Effector CD8-positive, alpha-beta T cell (primary cell): ENCODE measurements at regions not wholly inside any gene's neighbourhood (a gene's known extent, or its start where the extent isn't known, plus 50 kb on each side); places are given as distances from the start of the nearest gene placed in this dataset.

Experiments
- DNase-seq: peaks from one replicate; lab custom pipeline; 2025; lab: John Stamatoyannopoulos, UW

GRCh38 chr18:77906103-77906892, 656.6 kb downstream of the GALR1 start:
- DNase-seq = no peak

DNA sequence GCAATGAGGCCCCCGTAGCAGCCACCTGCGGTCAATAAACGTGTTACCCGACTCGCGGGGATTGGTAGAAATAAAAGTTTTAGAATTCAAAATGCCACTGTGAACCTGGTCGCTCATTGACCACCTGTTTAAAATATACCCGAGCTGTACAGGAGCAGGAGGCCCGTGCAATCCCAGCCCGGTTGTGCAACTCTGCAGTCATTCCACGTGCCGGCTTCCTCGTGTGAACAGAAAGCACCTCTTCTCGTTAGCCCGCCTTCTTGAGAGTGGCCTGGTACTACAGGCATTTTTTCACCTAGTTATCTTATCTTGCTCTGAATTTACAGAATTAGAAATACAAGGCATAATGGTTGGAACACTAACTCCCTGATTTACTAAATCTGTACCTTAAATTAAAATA, 660.7 kb downstream of the GALR1 start:
- DNase-seq = no peak

- DNase-seq = no peak
Measured at GRCh38 chr18:77911971-77912605, 662.4 kb downstream of the GALR1 start.

- DNase-seq = no peak
Measured at GRCh38 chr18:77918730-77919129, 669.1 kb downstream of the GALR1 start.

DNA sequence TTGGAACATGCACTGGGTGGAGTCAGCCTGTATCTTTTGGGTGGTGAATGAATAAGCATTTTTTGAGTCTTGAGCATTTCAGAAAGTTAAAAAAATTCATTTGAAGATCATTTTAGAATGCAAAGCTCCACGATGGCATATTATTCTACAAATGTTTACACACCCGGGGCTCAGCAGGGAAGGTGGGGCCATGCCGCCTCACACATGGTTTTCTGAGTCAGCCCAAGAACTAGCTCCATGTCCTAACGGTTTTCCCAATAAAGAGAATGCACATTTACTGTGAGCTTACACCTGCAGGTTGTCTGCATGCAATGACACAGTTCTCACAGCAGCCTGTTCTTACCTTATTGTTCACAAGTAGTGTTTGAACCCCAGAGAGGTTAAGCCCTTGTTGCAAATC, 670.3 kb downstream of the GALR1 start:
- no peak for DNase-seq

GRCh38 chr18:77935342-77935741, 685.7 kb downstream of the GALR1 start:
- no peak for DNase-seq

GRCh38 chr18:77940566-77940965, 690.9 kb downstream of the GALR1 start:
- no peak for DNase-seq

DNA sequence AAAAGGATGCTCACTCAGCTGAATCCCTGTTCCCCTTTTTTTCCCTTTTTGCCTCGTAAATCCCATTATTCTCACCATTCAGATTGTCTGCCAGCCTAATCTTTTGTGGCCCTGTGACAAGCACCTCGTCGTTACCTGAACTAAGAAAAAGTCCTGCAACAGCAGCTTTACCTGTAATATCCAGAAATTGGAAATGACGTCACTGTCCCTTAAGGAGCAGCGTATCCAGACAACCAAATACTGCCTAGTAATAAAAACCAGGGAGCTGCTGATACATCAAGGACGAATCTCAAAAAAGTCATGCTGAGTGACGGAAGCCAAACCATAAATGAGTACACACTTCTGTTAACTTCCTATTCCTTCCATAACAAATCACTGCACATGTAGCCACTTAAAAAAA, 694.9 kb downstream of the GALR1 start:
- DNase-seq = no peak

DNA sequence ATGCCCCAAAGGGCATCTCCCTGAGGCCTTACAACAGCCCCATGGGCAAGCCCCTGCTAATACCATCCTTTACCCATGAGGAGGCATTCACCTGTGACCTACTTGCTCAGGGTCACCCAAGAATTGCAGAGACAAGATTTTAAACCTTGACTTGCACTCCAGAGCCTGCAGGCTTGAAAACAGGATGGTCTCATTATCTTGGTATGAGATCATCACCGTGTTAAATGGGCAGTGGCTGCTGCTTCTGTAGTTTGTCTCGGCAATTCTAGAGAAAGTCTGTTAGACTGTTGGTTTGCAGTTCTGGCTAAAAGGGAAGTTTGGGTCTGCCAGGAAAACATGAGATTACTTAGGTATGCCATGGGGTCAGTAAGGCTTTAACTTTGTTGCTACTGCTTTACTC, 698.9 kb downstream of the GALR1 start:
- DNase-seq = no peak

DNA sequence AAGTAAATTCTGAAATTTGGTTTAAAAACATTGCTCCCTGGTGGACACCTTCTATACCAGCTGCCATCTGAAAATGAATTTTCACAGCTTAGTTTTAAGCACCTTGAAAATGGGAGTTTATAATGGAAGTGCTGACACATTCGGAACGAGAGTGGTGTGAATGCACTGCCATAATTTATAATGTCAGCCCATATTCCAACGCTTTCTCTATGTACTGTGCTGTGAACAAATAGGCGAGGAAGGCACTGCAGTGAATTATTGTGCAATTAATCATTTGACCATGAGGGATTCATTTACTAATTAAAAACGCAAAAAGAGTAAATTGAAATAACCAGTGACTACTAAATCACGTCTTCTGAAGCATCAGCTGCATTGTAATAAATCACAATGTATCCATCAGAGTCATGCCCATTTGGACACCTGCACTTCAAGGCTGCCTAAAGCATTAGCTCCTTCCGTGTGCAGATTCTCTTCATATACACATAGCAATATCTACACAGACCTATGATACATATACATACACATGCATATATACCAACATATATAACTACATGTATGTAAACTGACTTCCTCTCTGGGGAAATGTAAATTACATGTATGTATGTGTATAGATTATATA, 699.8 kb downstream of the GALR1 start:
- DNase-seq = no peak

GRCh38 chr18:77959248-77959647, 709.6 kb downstream of the GALR1 start:
- DNase-seq = no peak

DNA sequence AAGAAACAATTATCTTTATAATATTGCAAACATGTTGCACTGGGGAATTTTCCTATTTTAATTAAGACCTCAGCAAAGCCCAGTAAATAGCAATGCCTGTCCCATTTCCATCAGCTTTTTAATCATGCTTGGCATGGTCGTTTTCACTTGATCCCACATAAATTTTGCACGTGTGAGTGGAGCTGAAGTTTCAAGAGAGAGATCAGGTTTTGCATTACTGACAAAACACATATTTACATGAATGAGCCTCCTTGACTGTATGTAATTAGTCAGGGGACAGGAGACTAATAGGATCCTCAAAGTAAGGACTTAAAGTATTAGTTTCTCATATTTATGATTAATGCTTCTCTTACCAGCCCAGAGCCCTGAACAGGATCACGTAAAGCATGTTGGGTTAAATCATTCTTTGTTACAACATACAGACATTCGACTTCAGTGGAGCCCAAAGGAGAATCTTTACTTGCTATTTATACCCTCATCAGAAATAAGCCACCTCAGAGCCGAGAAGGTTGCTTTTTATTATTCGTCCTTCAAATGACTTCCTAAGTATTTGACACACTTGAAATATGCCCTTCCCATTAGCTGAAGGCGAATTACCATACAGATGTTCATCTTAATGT, 711.3 kb downstream of the GALR1 start:
- no peak for DNase-seq

GRCh38 chr18:77967071-77967470, 717.4 kb downstream of the GALR1 start:
- no peak for DNase-seq

DNA sequence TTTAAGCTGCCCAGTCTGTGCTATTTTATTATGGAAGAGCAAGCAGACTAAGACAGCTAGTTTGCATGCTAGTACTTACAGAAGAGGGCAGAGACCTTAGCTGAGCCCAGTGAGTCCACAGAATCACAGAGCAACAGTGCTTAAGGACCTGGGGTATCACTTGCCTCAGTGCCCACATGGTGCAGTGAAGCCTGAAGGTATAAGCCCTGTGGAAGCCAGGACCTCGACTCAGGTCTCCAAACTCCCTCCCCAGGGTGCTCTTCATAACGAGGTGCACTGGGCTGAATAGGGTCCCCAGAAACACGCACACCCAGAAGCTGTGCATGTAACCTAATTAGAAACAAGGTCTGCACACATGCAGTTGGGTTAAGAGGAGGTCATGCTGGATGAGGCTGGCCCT, 718.1 kb downstream of the GALR1 start:
- no peak for DNase-seq

DNA sequence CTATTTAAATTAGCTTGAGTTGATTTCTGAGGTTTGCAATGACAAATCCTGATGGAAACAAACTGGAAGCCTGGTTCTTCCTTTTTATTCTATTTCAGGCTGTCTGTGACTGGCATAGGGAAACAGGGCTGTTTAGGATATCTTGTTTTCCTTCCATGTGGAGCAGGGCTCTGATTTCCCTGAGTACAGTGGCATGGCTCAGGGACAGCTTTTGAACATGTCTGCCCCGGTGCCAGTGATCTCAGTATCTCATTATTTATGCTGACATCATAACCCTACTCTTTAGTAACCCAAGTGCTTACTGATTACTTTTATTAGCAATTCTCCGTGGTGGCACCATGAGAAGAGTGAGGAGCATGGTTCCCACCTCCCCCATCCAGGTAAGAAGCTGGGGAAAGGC, 720.3 kb downstream of the GALR1 start:
- no peak for DNase-seq

- DNase-seq = no peak
Measured at GRCh38 chr18:77970814-77971213, 721.2 kb downstream of the GALR1 start.

GRCh38 chr18:77973745-77974144, 724.1 kb downstream of the GALR1 start:
- no peak for DNase-seq

DNA sequence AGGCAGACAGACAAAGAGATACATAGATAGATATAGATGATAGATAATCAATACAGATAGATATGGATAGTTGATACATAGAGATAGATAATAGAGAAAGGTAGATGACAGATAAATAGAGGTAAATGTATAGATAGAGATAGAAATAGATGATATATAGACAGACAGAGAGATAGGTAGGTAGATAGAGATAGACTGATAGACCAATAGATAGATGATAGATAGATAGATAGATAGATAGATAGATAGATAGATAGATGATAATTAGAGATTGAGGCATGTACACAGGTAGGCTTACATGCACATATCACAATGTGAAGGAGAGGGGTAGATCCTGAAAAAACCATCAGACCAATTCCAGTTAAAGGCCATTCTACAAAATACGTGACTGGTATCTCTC, 724.7 kb downstream of the GALR1 start:
- DNase-seq = no peak

GRCh38 chr18:77977331-77977730, 727.7 kb downstream of the GALR1 start:
- no peak for DNase-seq

DNA sequence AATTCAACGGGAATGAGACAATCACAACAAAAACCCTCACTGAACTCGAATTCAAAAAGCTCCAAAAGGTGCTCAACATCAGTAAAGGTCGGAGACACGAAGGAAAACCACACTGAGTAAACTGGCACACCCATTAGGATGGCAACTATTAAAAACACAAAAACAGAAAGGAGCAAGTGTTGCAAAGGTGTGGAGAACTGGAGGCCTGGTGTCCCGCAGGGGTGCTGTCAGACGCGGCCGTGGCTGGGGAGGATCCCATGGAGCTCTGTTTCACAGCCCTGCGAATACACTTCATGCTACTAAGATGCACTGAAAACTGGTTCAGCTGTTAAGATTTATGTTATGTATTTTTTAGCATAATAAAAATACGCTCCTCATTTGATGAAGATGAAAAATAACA, 730.6 kb downstream of the GALR1 start:
- no peak for DNase-seq

DNA sequence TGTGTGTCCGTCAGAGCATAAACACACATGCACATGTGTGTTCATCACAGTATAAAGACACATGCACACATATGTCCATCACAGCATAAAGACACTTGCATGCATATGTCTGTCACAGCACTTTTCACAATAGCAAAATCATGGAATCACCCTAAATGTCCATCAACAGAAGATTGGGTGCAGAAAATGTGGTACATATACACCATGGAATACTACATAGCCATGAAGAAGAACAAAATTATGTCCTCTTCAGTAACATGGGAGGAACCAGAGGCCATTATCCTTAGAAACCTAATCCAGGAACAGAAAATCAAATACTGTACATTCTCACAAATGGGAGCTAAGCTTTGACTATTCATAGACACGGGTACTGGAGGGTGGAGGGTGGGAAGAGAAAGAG, 732.2 kb downstream of the GALR1 start:
- no peak for DNase-seq

DNA sequence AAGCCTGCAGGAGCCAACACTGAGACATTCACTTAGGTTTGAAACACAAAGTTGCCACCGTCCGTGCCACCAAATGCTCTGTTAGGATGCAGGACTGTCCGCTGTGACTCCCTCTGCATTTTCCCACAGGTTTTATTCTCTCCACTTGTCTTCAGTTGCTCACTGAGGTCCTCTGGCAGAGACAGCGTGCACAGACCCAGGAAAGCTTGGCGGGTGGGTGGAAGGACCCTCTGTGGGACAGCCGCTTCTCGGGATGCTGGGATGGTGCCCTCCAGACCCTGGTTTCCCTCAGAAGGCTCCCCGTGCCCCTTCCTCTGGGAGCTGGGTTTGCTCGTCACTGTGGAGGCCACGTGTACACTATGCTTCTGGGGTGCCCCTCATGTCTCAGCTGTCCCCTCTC, 733.6 kb downstream of the GALR1 start:
- no peak for DNase-seq

DNA sequence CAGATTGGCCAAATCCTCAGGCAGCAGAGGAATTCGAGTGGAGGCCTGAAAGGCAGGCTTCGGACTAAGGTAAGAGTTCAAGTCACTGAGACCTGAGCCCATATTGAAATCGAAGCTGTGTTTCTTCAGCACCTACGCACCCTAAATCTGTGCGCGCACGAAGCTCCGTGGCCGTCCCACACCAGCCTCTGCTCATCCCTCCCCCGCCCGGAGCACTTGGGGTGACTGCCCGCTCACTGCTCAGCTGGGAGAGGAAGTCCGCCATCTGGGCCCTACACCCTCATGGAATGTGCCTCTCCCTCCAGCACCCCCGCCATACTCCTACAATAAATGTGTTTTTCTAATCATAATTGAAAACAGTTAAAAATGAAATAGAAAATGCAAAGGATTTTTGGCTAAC, 734.5 kb downstream of the GALR1 start:
- DNase-seq = no peak
